Activated CD4-positive, alpha-beta T cell treated with anti-CD3 and anti-CD28 coated beads, Interleukin-2, Interleukin-4, amounts not matched to agents 100 ng/mL and 50 ng/mL, durations not matched to agents 16 hours and 8 hours (primary cell): ENCODE measurements at regions not wholly inside any gene's neighbourhood (a gene's known extent, or its start where the extent isn't known, plus 50 kb on each side); places are given as distances from the start of the nearest gene placed in this dataset.
"Not testable (repeated sequence)": the region's sequence is repeated elsewhere in the genome, so short reads cannot be mapped to it uniquely, and the experiment has no call there.

Experiments used
- DNase-seq: peaks from one replicate; pipeline ENCODE4 v3.0.0-alpha.2; 2020; ENCODE audit warnings: low spot score

DNA sequence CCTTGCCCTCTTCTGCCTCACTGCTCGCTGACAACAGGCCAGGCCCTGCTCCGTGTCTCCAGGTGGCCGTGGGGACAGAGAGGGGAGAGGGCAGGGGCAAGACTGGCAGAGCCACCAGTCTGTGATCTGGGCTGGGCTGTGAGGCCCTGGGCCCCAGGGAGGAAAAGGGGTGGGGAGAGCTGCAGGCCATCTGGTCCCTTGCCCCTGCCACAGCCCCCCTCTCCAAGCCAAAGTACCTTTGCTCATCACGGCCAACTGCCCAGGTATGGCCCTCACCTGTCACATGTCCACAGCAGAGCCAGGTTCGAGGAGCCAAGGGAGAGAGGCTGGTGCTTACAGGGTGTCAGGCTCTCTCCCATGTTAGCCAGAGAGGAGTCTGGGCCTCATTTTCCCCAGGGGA lies 91.4 kb upstream of the LHX1 start:
- DNase-seq = no peak

- no peak for DNase-seq
Measured at GRCh38 chr17:36846410-36847292, 90.6 kb upstream of the LHX1 start.

DNA sequence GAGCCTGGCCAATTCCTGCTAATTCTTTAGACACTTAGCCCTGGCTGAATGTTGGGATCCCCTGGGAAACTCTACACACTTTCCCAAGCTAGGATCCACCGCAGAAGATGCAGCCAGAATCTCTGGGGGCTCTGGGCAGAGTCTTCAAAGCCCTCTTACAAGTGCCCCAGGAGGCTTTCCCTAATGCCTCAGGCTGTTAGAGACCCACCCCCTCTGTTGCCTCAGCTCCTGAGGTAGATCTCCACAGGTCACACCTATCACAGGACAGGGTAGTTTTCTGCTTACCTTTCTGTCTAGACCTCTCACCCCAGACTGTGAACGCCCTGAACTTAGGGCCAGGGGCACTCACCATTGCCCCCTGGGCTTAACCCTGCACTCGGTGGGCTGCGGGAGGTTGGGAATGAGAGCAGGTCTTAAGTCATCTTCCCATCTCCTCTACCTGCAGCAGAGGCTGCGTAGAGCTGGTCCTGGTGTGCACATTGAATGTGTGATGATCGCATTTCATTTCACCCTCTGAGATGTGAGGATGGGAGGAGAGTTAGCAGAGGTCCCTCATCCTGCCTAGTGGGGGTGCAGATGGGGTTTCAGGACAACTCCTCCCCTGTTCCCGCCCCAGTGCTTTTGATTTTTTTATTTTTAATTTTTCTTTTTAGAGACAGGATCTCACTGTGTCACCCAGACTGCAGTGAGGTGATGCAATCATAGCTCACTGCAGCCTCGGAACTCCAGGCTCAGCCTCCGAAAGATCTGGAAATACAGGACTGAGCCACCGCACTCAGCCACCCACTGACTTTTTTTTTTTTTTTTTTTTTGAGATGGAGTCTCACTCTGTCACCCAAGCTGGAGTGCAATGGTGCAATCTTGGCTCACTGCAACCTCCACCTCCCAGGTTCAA lies 89.0 kb upstream of the LHX1 start:
- DNase-seq = no peak

GRCh38 chr17:36849020-36849419 lies 88.3 kb upstream of the LHX1 start:
- not testable (repeated sequence) for DNase-seq

- peak; percentile 92 for DNase-seq
Measured at GRCh38 chr17:36849871-36850348, 87.4 kb upstream of the LHX1 start.

DNA sequence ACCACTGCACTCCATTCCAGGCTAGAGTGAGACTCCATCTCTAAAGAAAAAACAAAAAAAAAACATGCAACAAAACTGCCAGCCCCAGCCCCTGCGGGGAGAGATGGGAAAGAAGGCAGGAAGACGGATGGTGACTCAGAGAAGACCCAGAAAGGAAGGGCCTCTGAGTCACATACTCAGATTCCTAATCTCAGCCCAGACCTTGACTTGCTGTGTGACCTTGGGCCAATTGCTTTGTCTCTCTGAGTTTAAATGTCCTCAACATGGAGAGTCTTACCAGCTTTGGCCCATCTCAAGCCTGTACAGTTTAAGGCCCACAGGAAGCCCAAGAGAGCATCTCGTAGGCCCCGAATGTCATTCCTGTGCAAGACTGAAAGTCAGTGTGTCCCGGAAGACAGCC lies 86.5 kb upstream of the LHX1 start:
- peak; percentile 76 for DNase-seq

DNA sequence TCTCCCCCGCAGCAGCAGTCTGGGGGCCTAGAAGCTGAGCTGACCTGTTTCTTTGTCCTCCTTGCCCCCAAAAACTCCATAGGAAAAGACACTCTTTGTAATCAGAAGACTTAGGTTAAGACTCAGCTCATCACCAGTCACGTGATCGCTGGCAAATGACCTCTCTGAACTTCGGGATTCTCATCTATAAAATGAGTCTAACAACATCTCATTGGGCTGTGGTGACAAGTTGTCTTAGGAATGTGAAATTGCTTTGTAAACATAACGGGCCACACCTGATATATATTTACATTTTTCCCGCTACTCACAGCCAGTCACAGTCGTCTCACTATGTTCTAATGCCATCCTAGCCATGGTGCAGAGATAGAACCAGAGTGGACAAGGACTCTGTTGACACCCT lies 86.0 kb upstream of the LHX1 start:
- DNase-seq = no peak

GRCh38 chr17:36852478-36852877 lies 84.8 kb upstream of the LHX1 start:
- DNase-seq = not testable (repeated sequence)

DNA sequence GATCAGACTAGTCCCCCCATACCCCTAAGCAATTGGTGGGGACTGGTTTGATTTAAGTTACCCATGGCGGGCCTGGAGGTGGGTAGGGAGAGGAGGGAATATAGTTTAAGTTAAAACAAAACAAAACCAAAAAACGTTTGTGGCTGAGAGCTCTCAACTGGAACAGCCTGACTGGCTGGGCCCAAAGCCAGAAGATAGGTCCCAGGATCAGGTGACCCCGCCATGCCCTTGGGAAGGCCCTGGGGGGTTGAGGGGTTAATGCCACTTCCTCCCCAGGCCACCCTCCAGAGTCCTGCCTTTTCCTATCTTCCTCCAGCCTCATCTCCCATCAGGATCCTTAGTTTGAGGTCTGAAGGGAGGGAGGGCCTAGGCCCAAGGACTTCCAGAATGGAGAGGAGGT lies 82.3 kb upstream of the LHX1 start:
- no peak for DNase-seq

GRCh38 chr17:36855459-36855858 lies 81.8 kb upstream of the LHX1 start:
- DNase-seq = no peak

DNA sequence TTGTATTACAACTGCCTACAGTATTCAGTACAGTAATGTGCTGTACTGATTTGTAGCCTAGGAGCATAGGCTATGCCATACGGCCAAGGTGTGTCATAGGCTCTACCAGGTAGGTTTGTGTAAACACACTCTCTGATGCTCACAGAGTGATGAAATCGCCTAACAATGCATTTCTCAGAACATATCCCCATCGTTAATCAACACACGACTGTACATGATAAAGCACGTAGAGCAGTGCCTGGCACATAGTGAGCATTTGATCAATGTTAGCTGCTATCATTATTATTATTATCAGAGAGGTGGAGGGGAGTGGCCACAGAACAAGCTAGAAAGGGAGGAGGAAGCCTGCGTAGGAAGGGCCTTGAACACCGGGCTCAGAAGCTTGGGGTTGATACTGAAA lies 81.1 kb upstream of the LHX1 start:
- DNase-seq = no peak

GRCh38 chr17:36856903-36857381 lies 80.3 kb upstream of the LHX1 start:
- no peak for DNase-seq

GRCh38 chr17:36857698-36858097 lies 79.6 kb upstream of the LHX1 start:
- DNase-seq = no peak

DNA sequence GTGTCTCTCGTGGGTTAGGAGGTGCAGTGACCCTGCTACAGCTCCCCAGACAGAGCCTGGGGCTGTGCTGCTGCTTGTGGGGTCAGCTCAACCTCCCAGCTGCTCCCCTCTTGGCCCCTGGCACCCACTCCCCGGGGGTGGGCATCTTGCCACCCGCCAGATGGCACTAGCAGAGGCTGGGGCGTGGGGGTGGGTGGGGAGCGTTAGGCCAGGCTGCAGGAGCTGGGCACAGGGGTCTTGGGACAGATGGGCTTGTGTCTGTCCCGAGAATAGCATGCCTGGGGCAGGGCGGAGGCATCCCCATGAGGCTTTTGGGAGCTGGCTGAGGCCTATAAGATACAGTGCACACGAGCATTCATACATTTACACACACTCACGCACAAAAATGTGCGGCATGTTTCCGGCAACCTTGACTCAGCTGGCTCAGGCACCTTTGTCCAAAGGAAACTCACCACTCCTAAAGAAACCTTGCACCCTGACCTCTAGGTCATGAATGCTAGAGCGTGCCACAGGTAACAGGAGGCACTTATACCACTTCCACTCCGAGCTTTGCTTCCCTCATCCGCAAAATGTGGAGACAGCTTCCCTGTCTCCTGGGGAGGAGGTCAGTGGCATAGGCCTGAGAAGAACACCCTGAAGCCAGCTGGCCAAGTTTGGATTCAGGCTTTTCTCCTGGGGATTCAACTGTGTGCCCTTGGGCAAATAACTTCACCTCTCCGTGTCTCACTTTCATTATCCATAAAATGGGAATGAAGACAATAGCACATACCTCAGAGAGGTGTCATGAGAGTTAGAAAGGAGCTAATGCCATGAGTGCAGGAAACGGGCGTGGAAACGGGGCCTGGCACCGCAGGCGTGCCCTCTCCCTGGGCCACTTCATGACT lies 78.9 kb upstream of the LHX1 start:
- no peak for DNase-seq

DNA sequence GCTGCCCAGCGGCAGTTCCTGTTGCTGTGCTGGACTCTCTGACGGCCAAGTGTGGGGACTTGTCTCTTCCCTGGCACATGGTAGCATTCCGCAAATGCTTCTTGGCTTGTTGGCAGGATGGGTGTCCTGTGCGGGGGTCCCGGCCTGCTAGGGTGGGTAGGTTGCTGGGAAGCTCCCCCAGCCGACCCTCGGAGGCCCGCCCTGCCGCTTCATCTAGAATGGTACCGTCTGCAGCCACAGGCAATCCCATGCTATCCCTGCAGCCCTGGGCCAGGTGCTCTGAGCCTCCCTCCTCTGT lies 78.3 kb upstream of the LHX1 start:
- DNase-seq = no peak

DNA sequence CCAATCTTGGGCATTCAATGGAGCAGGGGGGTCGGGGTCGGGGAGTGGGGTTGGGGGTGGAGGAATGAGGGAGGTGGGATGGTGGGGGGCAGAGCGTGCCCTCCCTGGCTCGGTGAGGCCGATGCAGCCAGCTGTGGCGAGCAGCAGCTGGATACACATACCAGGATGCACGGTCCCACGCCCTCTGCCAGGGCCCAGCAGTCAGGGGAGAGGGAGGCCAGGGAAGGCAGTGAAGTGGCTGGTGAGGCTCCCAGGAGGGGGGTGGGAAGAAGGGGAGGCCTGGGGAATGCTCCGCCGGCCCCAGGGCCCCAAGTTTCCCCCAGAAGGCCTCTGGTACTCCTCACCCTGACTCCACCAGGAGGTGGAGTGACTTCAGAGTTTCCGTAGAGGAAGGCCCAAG lies 77.6 kb upstream of the LHX1 start:
- DNase-seq = no peak

- DNase-seq = no peak
Measured at GRCh38 chr17:36861531-36861930, 75.7 kb upstream of the LHX1 start.

DNA sequence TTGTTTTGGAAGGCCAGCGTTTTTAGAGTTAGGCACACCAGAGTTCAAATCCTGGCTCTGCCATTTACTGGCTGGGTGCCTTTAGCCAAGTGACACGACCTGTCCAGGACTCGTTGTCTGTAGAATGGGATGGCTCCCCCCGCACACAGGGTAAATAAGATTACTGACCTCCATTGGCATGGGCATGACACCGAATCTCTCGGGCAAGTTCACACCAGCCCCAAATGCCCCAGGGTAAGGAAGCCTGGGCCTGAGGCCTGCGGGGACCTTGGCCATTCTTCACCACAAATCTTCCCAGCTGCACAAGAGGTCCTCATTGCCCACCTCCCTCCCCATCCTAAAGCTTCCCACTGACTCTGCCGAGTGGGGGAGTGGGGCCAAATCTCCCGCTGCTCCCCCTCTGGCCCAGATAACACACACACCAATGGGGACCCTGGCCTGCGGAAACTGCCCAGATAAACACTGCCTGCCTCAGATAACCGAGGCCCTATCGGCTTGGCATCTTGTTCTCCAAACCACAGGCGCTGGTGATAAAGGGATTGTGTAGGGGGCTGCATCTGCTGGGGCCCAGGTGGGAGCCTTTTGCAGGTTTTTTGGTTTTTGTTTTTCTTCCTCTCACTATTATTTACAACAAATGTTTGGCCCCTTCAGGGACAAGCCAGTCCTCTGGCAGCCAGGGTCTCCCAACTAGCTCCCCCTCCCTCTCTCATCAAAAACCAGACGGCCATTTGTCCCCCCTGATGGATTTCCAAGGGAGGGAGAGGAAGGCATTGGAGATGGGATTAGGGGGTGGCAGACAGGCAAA lies 75.0 kb upstream of the LHX1 start:
- no peak for DNase-seq

DNA sequence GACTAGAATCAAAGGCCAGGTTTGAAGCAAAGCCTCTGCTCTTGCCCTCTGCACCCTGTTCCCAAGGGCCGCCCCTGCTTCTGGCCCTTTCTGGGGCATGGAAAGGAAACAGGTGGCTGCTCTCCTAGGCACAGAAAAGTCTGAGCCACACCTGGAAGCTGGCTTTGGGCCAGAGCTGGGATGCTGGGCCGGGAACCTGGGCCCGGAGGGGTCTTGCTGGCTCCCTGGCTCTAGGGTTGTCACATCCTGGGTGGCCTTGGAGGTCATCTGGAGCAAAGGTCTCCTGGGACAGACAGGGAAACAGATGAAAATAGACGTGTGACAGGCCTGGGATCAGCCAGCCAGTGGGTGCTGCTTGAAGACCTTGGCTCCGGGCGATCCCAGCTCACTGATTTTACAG lies 74.1 kb upstream of the LHX1 start:
- no peak for DNase-seq

DNA sequence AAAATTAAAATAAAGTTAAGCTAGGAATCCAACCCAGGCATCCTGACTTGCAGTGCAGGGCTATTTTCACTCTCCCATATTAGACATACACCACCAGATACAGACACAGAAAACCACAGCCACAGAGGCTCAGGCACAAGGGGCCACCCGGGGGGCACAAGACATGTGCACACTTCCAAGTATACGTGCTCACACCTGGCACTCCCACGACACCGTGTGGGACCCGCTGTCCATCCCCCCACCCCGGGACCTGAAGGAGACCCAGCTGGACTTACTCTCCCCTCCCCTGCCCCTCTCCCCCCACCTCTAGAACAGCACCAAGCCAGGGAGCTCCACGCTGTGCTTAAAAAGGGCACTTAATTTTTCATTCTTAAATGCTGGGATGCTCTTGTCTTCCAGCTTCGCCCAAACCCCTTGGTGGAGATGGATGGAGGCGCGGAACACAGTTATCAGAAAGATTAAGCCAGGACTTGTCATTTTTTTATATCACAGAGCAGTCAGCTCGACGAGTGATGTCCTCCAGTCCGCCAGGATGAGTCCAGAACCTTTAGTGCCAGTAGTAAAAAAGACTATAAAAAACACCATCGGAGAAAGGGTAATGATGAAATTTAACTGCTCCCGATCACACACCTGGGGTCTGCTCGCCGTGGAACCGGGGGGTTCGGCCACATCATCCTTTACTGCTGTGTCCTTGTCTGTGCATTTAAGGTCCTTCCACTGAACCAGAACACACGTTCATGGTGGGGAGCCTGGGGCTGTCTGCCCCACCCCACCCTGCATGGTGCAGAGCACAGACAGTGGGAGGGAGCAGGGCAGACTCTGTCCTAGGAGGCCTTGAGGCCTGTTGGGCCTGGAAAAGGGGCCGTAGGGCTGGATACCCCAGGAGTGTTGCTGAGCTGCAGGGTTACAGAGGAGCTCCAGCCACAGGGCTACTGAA lies 73.3 kb upstream of the LHX1 start:
- DNase-seq = no peak
